Keratinocyte (primary cell): ENCODE measurements at regions not wholly inside any gene's neighbourhood (a gene's known extent, or its start where the extent isn't known, plus 50 kb on each side); places are given as distances from the start of the nearest gene placed in this dataset.

ENCODE experiments used
- DNase-seq: peaks from one replicate; pipeline ENCODE4 v3.0.0-alpha.2; 2011; ENCODE audit warnings: low read depth, missing footprints, low spot score
- FAIRE-seq: peaks from 2 replicates; lab custom pipeline; 2011; peaks lifted over from hg19 to GRCh38; lab: Jason Lieb, UNC
- H2AFZ ChIP-seq: 2 replicates; pipeline ENCODE4 v1.6.0; 2012; ENCODE audit warnings: low read length, control low read depth, inconsistent platforms; ENCODE audit not compliant: control insufficient read depth
- H3K27ac ChIP-seq: 2 replicates; pipeline ENCODE4 v1.5.1; 2011; ENCODE audit warnings: low read length; ENCODE audit not compliant: control insufficient read depth, insufficient read depth
- H3K27me3 ChIP-seq: 3 replicates; pipeline ENCODE4 v1.6.0; 2011; ENCODE audit warnings: low read length; ENCODE audit not compliant: control insufficient read depth, insufficient read depth; ENCODE audit errors: extremely low read depth
- H3K36me3 ChIP-seq, 2 experiments: 2 replicates in 1 of 2; 3 replicates in 1 of 2; pipeline ENCODE4 v1.5.1; 2011; ENCODE audit warnings: low read length in 2 of 2, mild to moderate bottlenecking in 1 of 2; ENCODE audit not compliant: control insufficient read depth in 2 of 2, insufficient read depth in 2 of 2; ENCODE audit errors: extremely low read depth in 1 of 2
- H3K4me1 ChIP-seq: 3 replicates; pipeline ENCODE4 v1.5.1; 2011; ENCODE audit warnings: low read length; ENCODE audit not compliant: control insufficient read depth, insufficient read depth; ENCODE audit errors: extremely low read depth
- H3K4me2 ChIP-seq: 3 replicates; pipeline ENCODE4 v1.6.0; 2011; ENCODE audit warnings: low read depth, low read length; ENCODE audit not compliant: control insufficient read depth, insufficient read depth; ENCODE audit errors: extremely low read depth
- H3K4me3 ChIP-seq, 3 experiments: fragments of 200-600 bp in 1 of 3; sonication (generic) in 1 of 3; 2 replicates in 2 of 3; 3 replicates in 1 of 3; pipeline ENCODE4 v1.5.1; 2011 to 2016; ENCODE audit warnings: low read length in 3 of 3, mild to moderate bottlenecking in 3 of 3, control low read depth in 2 of 3, inconsistent platforms in 1 of 3, low read depth in 1 of 3, mixed read lengths in 1 of 3, mixed run types in 1 of 3, moderate library complexity in 1 of 3; ENCODE audit not compliant: control insufficient read depth in 2 of 3, insufficient read depth in 2 of 3; ENCODE audit errors: extremely low read depth in 1 of 3
- H3K79me2 ChIP-seq: 2 replicates; pipeline ENCODE4 v1.6.0; 2012; ENCODE audit warnings: low read length; ENCODE audit not compliant: control insufficient read depth, insufficient read depth
- H3K9ac ChIP-seq: 3 replicates; pipeline ENCODE4 v1.6.0; 2011; ENCODE audit warnings: low read length; ENCODE audit not compliant: control insufficient read depth, insufficient read depth; ENCODE audit errors: extremely low read depth
- H3K9me1 ChIP-seq: 3 replicates; pipeline ENCODE4 v1.6.0; 2011; ENCODE audit warnings: low read length; ENCODE audit not compliant: control insufficient read depth, insufficient read depth; ENCODE audit errors: extremely low read depth
- H3K9me3 ChIP-seq: 2 replicates; pipeline ENCODE4 v1.5.1; 2012; ENCODE audit warnings: low read depth, low read length; ENCODE audit not compliant: control insufficient read depth
- H4K20me1 ChIP-seq: 3 replicates; pipeline ENCODE4 v1.6.0; 2011; ENCODE audit warnings: low read length; ENCODE audit not compliant: control insufficient read depth, insufficient read depth; ENCODE audit errors: extremely low read depth
- CTCF ChIP-seq, 3 experiments: IDR thresholded peaks in 1 of 3; conservative IDR thresholded peaks in 1 of 3; optimal IDR thresholded peaks in 1 of 3; 2 replicates in 2 of 3; 3 replicates in 1 of 3; pipeline versions ENCODE3 to v1.5.1; 2011; ENCODE audit warnings: low read length in 3 of 3, mild to moderate bottlenecking in 3 of 3, moderate library complexity in 2 of 3, control low read depth in 1 of 3, inconsistent platforms in 1 of 3; ENCODE audit not compliant: insufficient read depth in 2 of 3; ENCODE audit errors: extremely low read depth in 1 of 3
- EZH2 ChIP-seq: IDR thresholded peaks from one replicate; pipeline ENCODE4 v1.6.1; 2012; ENCODE audit warnings: inconsistent platforms, mild to moderate bottlenecking, low read length, moderate library complexity
- dilution Hi-C: fragments of 300-500 bp; cut with MboI; formaldehyde crosslinking; loops from one replicate; pipeline ENCODE4 v1.7.0; 2020; ENCODE audit warnings: low sequenced_read_pairs; ENCODE audit not compliant: extremely low pct_ligation_motif_present

GRCh38 chr14:80378084-80378690 lies 166.9 kb upstream of the DIO2 start:
- FAIRE-seq (no peak), DNase-seq (no peak)
- no peak overlapping the region for H3K4me3 ChIP-seq
- H3K36me3 ChIP-seq = no peaks in the 10 kb centered on the region
- dilution Hi-C loops = no loop called here
- H3K9me1 ChIP-seq = no peaks in the 10 kb centered on the region
- H3K9me3 ChIP-seq = no peaks in the 10 kb centered on the region
- H3K4me2 ChIP-seq = no peak overlapping the region
- no peaks in the 10 kb centered on the region for H3K27me3 ChIP-seq
- H3K79me2 ChIP-seq = no peaks in the 10 kb centered on the region
- H4K20me1 ChIP-seq = no peaks in the 10 kb centered on the region
- H3K4me1 ChIP-seq = peaks cover 15% of the 10 kb centered on the region
- H3K27ac ChIP-seq = no peak overlapping the region
- H3K9ac ChIP-seq = no peak overlapping the region
- no peak overlapping the region for H2AFZ ChIP-seq
- TF ChIP-seq EZH2 (no peak), CTCF (optimal IDR thresholded peaks at IDR 0.05 in 1 of 3, IDR thresholded peaks at IDR 0.05 in 1 of 3, conservative IDR thresholded peaks at IDR 0.05 in 1 of 3; ENCODE audit: extremely low read depth in 1 of 3, insufficient read depth in 2 of 3, low read length in 3 of 3) (no peak)

- H2AFZ ChIP-seq = no peak overlapping the region
- no peaks in the 10 kb centered on the region for H3K36me3 ChIP-seq
- FAIRE-seq (no peak), DNase-seq (no peak)
- no peak overlapping the region for H3K9ac ChIP-seq
- H3K4me2 ChIP-seq = no peak overlapping the region
- no peaks in the 10 kb centered on the region for H3K9me3 ChIP-seq
- no peak overlapping the region for H3K4me3 ChIP-seq
- H3K9me1 ChIP-seq = no peaks in the 10 kb centered on the region
- H3K79me2 ChIP-seq = no peaks in the 10 kb centered on the region
- H3K27ac ChIP-seq = no peak overlapping the region
- TF ChIP-seq CTCF (optimal IDR thresholded peaks at IDR 0.05 in 1 of 3, IDR thresholded peaks at IDR 0.05 in 1 of 3, conservative IDR thresholded peaks at IDR 0.05 in 1 of 3; ENCODE audit: extremely low read depth in 1 of 3, insufficient read depth in 2 of 3, low read length in 3 of 3) (no peak), EZH2 (no peak)
- no peaks in the 10 kb centered on the region for H3K27me3 ChIP-seq
- no peaks in the 10 kb centered on the region for H4K20me1 ChIP-seq
- dilution Hi-C loops = no loop called here
- no peaks in the 10 kb centered on the region for H3K4me1 ChIP-seq
These were observed 153.5 kb upstream of the DIO2 start for GRCh38 chr14:80364816-80365215.
